Skeletal muscle cell (primary cell): ENCODE measurements at regions not wholly inside any gene's neighbourhood (a gene's known extent, or its start where the extent isn't known, plus 50 kb on each side); places are given as distances from the start of the nearest gene placed in this dataset.
"Not testable (repeated sequence)": the region's sequence is repeated elsewhere in the genome, so short reads cannot be mapped to it uniquely, and the experiment has no call there.

Source experiments
- DNase-seq: peaks from one replicate; pipeline ENCODE4 v3.0.0-alpha.2; 2010; ENCODE audit warnings: low read depth
- H3K4me3 ChIP-seq: 2 replicates; pipeline ENCODE4 v1.5.1; 2011; ENCODE audit warnings: low read depth, mild to moderate bottlenecking, control low read depth, low read length, moderate library complexity

DNA sequence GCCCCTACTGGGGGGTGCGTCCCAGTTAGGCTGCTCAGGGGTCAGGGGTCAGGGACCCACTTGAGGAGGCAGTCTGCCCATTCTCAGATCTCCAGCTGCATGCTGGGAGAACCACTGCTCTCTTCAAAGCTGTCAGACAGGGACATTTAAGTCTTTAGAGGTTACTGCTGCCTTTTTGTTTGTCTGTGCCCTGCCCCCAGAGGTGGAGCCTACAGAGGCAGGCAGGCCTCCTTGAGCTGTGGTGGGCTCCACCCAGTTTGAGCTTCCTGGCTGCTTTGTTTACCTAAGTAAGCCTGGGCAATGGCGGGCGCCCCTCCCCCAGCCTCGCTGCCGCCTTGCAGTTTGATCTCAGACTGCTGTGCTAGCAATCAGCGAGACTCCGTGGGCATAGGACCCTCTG lies 130.5 kb downstream of the FZD1 start:
- not testable (repeated sequence) for DNase-seq, H3K4me3 ChIP-seq

DNA sequence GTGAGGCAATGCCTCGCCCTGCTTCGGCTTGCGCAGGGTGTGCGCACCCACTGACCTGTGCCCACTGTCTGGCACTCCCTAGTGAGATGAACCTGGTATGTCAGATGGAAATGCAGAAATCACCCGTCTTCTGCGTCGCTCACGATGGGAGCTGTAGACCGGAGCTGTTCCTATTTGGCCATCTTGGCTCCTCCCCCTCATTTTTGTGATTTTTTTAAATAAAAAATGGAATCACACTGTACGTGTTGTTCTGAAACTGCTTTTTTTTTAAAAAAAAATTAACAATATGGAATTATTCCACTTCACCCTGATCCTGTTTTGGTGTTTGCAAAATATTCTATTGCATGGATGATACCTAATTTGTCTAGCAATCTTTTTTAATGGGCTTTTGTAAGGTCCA lies 131.1 kb downstream of the FZD1 start:
- not testable (repeated sequence) for DNase-seq, H3K4me3 ChIP-seq

DNA sequence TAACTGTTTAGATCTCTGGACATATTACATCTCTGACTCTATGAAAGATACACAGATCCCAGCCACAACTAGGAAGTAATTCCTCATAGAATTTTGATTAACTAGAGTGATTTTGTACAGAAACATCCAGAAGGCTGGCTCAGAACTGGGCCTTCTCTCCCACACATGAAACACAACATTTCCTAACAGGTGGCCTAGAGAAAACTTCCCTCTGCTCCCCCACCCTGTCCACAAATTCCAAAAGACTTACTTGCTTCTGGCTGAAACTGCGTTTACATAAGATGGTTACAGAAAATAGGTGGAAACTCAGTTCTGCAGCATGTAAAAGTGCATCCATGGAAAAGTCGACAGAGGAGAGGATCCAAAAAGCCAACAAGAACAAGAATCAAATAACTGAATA lies 132.9 kb downstream of the FZD1 start:
- DNase-seq = no peak
- H3K4me3 ChIP-seq = no peak overlapping the region

DNA sequence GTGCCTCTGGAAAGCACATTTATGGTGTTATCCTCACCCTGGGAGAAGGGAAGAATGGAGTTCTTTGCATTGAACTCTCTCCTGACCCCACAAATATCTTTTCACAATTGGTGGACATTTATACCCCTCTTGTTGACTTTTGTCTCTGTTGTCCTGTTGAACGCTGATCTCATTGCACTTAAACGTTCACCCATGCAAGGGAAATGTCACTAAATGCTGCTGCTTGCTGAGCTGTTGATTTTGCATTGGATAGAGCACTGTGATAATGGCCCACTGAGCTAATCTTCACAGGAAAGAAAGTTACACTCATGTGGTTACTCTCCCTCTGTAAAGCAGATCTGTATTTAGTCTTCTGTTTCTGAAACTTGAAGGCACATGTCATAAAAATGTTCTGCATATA lies 133.4 kb downstream of the FZD1 start:
- H3K4me3 ChIP-seq = no peak overlapping the region
- DNase-seq = no peak

DNA sequence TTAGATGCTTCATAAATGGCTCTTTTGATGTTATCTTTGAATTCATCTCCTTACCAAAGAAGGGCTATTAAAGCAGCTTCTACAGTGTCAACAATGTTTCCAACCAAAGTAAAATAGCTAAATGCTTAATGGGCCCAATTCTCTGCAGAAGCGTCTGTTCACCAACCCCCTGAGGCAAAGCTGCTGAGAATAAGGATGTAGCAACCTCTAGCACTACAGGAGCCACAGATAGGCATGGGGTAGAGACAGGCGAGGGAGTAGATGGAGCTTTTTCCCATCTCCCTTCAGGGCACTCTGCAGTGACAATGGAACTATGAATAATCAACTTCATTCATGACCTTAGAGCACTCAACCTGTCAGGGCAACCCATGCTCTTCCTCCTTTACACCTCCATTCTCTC lies 134.1 kb downstream of the FZD1 start:
- no peak overlapping the region for H3K4me3 ChIP-seq
- DNase-seq = no peak

DNA sequence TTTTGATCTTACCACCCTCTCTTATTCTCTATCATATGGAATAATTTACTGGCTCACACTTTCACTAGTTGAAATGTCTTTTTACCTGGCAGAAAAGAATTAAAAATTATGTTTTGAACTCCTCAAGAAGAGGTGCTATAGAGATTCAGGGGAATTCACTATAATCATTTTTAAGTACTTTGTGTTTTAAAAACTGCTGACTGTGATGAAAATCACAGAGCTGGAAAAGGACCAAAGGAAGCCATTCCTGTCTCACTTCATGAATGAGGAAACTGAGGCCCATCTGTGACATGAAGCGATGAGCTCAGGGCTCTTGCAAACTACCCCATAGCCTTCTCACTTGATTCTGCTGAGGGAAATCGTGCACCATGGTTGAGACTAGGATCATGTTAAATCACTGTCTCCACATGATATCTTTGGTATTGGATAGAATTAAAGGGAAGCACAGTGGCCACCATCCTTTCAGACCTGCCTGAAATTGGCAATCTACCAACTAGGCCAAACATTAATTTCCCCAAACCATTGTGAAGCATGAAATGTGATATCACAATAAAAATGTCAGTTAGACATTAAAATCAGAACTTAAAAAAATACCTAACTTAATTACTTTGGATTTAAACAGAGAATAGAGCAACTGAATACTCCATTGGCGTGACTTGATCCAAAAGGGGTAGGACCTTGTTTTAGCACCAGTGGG lies 141.0 kb downstream of the FZD1 start:
- DNase-seq = no peak
- no peak overlapping the region for H3K4me3 ChIP-seq

DNA sequence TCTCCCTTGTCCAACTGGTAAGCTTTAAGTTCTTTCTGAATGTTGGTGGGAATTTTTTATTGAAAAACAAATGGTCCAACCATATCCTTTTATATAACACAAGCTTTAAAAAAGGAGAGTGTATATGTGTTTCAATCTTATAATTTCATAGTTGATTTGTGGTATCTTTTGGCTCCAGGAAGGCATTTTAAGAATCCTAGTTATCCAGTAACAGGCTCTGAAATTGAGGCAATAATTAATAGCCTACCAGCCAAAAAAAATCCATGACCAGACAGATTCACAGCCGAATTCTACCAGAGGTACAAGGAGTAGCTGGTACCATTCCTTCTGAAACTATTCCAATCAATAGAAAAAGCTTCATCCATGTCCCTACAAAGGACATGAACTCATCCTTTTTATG lies 141.6 kb downstream of the FZD1 start:
- DNase-seq, H3K4me3 ChIP-seq: not testable (repeated sequence)

DNA sequence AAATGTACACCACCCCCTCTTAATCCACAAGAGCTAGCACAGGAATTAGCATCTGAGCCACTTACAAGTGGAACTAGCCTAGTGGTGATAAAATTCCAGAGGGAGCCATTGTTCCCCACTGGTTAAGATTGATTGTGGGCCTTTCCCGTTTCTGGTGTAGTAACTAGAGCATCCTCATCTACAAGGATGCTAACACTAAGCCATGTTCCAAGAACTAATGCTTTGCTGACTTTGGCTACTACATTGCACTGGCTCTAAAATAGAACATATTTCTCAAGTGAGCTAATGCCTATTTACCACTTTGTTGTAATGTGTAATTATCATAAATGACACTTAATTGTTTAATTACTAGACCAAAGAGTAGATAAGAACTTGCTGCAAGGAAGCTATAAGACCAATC lies 143.7 kb downstream of the FZD1 start:
- DNase-seq = no peak

DNA sequence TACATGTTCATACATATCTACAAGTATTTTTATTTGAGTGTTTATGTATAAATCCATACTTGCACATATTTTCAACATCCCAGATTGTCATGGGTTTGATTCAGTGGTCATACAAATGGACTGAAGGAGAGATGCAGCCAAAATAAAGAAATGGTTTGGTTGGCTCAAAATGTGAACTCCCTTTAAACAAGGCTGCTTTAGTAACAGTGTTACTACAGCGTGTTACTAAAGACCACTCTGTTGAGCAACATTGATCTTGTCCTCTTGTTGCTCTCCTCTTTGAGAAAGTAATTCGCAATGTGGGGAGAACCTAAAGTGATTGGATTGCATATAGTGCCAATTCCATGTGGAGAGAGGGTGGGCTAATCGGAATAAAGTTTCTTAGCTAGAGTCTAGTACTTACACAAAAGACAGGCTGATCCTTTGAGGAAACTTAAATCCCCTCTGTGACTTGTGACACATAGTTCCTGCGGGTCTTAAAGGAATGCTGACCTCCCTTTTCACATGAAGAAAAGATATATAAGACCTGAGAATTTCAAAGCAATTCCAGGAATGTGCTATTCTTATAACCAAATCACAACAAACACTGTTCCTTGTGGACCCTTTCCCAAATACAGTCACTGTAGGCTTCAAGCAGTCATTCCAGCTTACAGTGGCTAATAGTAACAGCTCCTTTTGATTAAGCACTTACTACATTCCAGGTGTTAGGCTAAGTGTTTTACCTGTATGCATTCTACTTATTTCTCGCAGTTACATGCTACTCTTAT lies 144.3 kb downstream of the FZD1 start:
- no peak overlapping the region for H3K4me3 ChIP-seq
- no peak for DNase-seq

More for the DNA sequence above, 143.7 kb downstream of the FZD1 start:
- no peak overlapping the region for H3K4me3 ChIP-seq

DNA sequence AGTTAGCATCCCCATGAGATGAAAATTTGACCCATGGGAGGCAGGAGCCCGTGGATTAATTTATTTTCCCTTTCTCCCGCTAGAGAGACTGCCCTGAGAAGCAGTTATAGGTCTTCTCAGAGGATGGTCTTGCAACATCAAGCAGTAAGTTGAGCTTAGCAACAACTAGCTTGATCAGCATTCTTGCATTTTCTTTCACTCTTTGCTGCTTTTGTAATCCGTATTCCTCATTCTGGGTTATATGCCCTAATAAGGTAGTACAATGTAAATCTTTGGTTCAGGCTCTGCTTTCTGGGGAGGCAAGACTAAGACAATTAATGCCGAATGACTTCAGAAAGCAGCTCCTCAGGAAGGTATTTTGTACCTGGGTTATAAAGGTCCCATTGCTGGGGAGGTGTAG lies 146.8 kb downstream of the FZD1 start:
- no peak for DNase-seq
- no peak overlapping the region for H3K4me3 ChIP-seq

DNA sequence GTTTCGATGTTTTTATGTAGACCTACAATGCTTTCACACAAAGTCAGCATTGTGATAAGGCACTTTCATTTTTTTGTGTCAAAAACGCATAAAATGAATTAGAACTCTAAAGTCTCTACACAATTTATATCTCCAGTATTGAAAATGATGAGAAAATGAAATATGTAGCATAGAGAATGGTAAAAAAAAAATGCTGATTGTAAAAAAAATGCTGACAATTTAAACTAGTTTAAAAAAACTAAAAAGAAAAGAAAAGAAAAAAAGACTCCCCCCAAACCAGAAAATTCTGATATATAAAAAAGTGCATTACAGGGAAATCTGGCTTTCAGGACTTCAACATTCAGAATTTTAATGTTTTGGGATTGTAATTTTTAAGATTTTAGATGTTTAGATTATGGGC lies 148.1 kb downstream of the FZD1 start:
- DNase-seq = no peak

DNA sequence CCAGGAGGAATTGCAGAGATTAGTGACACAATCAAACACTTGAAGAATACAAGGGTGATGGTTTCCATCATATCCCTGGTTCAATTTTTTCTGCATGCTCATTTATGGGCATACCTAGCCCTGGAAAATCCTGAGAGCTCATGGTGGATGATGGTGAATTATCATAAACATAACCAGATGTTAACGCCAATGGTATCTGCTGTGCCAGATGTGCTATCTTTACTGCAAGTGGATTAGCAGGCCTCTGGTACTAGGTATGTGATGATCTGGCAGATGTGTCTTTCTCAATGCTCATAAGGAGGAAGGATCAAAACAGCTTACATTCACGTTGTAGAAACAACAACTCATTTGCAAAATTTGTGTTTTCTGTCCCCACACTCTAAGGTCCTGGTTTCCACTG lies 150.5 kb downstream of the FZD1 start:
- no peak overlapping the region for H3K4me3 ChIP-seq
- no peak for DNase-seq

More for the DNA sequence above, 148.1 kb downstream of the FZD1 start:
- H3K4me3 ChIP-seq = no peak overlapping the region

DNA sequence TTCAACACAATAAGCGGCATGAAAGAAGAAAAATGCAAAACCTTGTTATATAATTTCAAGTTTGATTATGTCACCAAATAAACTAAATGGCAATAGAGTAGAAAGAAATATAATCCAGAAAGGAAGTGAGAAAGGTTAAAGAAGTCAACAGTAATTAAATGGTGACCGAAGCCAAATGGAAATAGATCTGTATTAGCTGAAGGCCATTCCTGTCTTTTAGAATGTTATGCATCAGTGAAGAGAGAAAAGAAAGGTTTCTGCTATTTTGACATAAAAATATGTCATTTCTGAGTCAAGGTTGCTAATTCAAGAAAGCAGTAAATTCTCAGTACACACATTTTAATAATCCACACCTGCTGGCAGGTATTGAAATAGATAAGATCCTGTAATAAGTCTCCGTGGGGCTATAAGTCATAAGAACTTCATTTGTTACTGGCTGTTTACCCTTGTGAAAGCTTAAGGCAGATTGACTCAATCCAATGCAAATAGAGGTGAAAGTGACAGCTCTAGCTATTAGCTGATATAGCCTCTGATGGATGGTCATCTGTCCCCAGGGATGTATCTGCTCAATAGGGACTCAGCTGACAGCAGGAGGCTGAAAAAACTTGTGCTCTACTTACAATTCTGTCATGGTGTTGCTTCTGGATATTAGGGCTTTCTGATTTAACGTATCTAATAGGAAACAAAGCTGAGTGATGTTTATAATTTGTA lies 152.1 kb downstream of the FZD1 start:
- no peak for DNase-seq

DNA sequence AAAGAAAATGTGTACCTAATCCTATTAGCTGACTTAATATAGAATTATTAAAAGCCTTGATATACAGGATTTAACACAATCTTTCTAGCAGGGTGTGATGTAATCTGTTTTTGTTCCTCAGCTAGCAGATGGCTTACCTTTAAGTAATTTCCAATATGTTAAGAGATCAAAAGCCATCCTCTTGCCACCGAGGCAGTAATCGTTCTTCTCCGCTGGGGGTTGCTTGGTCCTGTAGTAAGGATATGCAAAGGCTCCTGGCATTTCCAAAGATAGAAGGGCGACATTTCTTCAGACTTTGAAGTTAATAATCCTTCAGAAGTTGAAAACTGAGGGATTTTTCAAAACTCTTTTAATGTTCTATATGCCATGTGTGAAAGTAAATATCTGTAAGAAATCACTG lies 156.4 kb downstream of the FZD1 start:
- no peak overlapping the region for H3K4me3 ChIP-seq
- DNase-seq = no peak

More for the DNA sequence above, 152.1 kb downstream of the FZD1 start:
- H3K4me3 ChIP-seq = no peak overlapping the region

DNA sequence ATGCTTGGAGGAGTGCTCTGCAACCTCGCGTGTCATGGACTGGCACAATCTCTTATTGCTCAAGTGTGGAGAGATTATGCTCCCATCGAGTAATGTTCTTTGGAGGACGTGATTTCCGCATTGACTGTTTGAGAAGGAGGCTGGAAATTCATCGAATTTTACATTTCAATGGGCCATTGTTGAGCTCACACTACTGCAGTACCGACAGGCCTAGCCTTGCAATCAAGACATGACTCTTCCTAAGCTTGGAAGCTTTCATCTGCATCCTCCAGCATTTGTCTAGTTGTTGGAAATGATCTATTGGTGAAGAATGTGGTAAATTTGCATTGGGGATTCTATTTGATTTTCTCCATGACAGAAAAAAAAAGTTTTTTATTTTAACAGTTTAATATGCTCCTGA lies 156.8 kb downstream of the FZD1 start:
- no peak overlapping the region for H3K4me3 ChIP-seq
- no peak for DNase-seq

DNA sequence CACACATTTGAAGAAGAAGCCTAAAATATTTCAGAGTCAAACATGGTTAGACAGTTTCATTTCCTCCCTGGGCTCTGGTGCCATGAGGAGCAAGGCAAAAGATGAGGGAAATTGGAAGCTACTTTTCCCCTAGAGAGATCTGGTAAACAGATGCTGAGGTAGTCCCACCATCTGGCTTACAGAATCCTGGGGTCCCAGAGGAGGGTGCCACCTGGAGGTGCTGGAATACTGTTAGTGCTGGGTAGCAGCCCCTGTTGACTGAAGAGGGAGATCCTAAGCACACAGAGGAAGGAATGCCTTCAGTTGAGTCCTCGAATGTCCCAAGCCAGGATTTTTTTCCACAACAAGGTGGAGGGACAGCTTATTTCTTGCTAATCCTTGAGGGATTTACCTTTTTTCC lies 160.1 kb downstream of the FZD1 start:
- DNase-seq = no peak
- H3K4me3 ChIP-seq = no peak overlapping the region

DNA sequence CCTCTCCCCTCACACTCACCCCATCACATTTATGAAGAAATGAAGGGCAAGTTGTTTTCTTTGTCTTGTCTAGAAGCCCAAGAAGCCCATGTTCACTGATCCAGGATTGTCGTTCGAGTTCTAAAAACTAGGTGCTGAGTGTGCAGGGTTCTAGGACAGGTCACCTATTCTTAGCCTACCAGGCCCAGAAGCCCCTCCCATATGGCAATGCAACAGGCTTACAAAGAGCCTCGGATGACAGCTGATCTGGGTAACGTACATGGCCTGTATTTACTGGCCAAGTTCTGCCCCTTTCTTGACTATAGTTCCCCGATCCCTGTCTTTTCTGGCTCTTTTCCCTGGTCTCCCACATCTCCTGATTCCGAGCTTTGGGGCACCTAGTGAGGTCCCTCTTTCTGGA lies 160.9 kb downstream of the FZD1 start:
- DNase-seq = no peak
- H3K4me3 ChIP-seq = no peak overlapping the region

DNA sequence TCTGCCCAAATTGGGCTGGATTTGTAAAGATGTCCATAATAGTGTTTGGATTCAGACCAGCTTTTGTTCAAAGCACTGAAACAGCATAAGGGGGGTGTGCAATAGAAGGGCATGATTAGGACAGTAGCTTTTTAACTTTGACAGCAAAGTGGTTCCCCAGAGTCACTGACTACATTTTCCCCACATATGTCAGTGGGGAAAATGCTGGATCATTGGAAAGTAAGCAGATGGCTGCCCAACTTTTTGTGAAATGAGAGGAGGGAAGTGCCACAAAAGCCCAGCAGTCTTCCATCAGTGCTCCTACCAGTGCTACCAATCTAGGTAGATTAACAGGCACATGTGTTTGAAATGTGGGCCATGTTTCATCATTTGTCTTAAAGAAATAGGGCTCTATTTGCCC lies 162.8 kb downstream of the FZD1 start:
- no peak for DNase-seq
- H3K4me3 ChIP-seq = no peak overlapping the region

DNA sequence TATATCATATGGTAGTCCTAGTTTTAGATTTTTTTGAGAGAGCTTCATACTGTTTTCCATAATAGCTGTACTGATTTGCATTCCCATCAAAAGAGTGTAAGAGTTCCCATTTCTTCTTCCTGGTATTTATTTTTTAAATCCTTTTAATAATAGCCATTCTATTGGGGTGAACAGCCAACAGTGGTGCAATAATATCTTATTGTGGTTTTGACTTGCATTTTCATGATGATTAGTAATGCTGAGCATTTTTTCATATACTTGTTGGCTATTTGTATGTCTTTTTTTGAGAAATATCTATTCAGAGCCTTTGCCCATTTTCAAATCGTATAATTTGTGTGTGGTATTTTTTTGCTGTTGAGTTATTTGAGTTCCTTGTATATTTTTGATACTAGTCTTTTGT lies 167.4 kb downstream of the FZD1 start:
- H3K4me3 ChIP-seq = no peak overlapping the region
- no peak for DNase-seq

DNA sequence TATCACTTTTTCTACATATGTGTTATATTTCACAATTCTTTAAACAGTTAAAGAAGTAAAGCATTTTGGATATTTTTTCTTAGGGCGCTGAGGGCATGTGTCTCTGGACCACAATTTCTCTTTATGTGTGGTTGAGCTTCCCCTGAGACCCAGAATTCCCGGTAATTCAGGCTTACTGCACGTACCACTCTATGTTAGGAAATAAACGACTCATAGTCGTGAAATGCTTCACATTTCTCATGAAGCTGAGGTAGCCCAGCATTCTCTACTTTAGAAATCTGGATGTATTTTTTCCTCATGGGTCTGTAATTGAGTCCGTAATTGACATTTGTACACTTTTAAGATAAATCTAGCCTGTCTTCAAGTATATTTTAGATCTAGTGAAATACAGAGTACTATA lies 170.6 kb downstream of the FZD1 start:
- DNase-seq = peak; percentile 88
- H3K4me3 ChIP-seq = no peak overlapping the region
